GM18511 (cell line): ENCODE measurements at regions not wholly inside any gene's neighbourhood (a gene's known extent, or its start where the extent isn't known, plus 50 kb on each side); places are given as distances from the start of the nearest gene placed in this dataset.
"Not testable (repeated sequence)": the region's sequence is repeated elsewhere in the genome, so short reads cannot be mapped to it uniquely, and the experiment has no call there.

Experiments used
- ATAC-seq: cut with Tn5 transposase; IDR thresholded peaks from one replicate; pipeline ENCODE4 v1.9.1; 2021; ENCODE audit warnings: mild to moderate bottlenecking, moderate library complexity; ENCODE audit not compliant: unreplicated experiment

DNA sequence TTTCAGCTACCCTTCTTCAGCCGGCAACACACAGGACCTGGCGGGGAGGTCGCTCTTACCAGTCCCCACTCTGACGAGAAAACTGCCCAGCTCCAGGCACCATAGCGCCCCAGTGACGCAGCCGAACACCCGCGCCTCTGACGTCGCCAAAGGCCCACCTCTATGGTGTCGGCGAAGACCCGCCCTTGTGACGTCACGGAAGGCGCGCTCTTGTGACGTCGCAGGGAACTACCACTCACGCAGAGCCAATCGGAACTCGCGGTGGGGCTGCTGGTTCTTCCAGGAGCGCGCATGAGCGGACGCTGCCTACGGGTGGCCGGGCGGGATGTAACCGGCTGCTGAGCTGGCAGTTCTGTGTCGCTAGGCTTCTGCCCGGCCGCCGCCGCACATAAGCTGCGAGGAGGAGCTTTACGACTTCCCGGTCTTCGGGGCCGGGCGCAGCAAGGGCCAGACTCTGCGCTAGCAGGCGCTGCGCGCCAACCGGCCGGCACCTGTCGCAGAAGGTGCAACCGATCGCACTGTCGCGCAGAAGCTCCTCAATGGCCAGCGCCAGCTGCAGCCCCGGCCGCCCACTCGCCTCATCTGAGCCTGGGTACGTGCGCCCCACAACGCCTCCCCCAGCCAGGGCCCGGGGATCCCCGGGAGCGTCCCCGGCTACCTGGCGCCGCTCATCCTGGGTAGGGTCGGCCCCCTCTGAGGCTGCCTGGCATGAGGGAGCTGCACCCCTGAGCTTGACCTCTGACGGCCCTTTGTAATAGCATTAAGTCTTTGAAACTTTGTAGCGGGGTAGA, 121.3 kb upstream of the FBXO28 start:
- peak; percentile 100 for ATAC-seq

DNA sequence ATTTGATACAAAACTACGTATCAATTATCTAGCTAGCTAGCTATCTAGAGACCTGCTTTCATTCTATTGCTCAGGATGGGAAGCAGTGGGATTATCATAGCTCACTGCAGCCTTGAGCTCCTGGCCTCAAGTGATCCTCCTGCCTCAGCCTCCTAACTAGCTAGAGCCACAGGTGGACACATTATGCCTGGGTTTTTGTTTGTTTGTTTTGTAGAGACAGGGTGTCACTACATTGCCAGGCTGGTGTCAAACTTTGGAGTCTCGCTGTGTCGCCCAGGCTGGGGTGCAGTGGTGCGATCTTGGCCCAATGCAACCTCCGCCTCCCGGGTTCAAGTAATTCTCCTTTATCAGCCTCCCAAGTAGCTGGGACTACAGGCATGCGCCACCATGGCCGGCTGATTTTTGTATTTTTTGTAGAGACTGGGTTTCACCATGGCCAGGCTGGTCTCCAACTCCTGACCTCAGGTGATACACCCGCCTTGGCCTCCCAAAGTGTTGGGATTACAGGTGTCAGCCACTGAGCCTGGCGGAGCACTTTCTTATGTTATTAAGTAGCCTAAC, 122.5 kb upstream of the FBXO28 start:
- not testable (repeated sequence) for ATAC-seq

GRCh38 chr1:223961985-223962384, 116.2 kb upstream of the TP53BP2 start:
- not testable (repeated sequence) for ATAC-seq

DNA sequence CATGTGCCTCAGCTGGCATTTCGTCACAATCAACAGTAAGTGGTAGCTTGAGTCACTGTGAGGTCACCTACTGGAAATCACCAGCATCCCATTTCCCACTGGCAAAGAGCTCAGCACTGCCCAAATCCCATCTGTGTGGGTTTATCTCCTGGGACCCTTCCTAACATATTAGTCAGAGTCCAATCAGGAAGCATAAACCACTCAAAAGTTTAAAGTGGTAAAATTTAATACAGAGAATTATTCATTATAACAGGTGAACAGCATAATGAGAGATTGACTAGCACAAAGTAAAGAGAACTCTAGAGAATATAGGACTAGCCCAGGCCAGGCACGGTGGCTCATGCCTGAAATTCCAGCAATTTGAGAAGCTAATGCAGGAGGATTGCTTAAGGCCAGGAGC, 107.1 kb upstream of the TP53BP2 start:
- ATAC-seq = not testable (repeated sequence)

GRCh38 chr1:223951551-223951950, 105.8 kb upstream of the TP53BP2 start:
- ATAC-seq = not testable (repeated sequence)

DNA sequence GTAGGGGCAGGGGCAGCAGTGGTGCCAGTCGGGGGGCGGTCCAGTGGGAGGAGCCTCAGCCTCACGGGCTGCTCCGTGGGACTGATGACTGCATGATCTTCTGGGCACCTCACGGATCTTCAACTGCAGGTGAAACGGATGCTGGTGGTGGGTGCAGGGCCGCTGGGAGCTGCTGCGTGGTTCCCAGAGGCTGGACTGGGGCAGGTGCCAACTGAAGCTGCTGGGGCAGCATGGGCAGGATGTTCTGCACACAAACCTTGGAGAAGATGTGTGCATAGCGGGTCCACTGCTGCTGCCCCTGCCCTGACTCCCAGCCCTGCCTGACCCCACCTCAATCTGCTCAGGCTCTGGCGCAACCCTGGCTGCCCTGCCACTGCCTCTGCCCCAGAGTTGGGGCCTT, 104.2 kb upstream of the TP53BP2 start:
- not testable (repeated sequence) for ATAC-seq

GRCh38 chr1:223948041-223948440, 102.3 kb upstream of the TP53BP2 start:
- ATAC-seq = not testable (repeated sequence)

- not testable (repeated sequence) for ATAC-seq
Measured at GRCh38 chr1:223936592-223936991, 90.8 kb upstream of the TP53BP2 start.

DNA sequence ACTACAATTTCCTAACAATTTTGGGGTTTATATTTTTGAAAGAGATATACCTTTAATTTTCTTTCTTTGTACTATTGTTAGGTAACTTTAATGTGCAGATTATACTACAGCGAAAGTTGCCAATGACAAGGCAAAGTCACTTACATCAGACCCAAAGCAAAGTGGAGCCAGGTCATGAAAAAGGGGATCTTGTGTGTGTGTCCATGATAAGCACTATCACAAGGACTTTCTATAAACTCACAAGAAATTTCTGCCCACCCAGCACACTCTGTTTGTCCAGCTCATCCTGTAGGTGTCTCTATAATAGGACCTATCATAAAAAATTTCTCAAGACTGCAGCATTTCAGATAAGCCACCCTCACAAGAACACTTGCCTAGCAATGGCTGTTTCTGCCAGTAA, 85.7 kb upstream of the TP53BP2 start:
- not testable (repeated sequence) for ATAC-seq

DNA sequence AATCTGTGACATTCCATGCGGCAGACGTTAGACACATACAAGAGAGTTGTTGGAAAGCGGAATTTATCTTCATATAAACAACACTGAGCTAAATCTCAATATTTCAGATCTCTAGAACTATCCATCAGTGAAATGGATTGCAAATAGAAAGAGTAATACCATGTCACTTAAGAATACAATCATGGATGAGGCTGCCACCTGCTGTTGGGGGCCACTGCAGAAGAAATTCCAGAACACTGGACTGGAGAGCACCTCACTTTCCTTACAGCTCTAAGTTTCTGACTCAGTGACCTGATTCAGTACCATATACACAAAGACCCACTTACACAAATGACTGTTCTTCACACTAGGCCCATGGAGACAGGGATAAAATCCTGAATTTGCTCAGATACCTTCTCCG, 75.1 kb upstream of the TP53BP2 start:
- not testable (repeated sequence) for ATAC-seq

DNA sequence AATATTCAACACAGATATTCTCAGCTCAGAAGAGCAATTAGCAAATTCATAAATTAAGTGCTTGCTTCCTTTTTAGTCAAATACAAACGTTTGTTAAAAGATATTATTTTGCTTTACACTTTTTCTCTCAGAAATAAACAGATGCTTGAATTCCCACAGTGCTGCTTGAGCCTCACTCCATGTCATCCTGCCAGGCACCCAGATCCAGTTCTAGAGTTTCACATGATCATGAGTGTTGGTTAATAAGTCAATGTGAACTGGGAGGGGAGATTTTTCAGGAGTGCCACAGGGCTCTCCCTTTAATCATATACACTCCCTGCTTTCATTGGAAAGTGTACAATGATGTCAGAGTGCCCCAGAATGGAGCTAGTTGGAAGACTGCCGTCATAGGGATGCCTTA, 69.7 kb upstream of the TP53BP2 start:
- not testable (repeated sequence) for ATAC-seq

- ATAC-seq = not testable (repeated sequence)
Measured at GRCh38 chr1:223913715-223914114, 68.0 kb upstream of the TP53BP2 start.

- ATAC-seq = not testable (repeated sequence)
Measured at GRCh38 chr1:223907943-223908587, 62.3 kb upstream of the TP53BP2 start.

DNA sequence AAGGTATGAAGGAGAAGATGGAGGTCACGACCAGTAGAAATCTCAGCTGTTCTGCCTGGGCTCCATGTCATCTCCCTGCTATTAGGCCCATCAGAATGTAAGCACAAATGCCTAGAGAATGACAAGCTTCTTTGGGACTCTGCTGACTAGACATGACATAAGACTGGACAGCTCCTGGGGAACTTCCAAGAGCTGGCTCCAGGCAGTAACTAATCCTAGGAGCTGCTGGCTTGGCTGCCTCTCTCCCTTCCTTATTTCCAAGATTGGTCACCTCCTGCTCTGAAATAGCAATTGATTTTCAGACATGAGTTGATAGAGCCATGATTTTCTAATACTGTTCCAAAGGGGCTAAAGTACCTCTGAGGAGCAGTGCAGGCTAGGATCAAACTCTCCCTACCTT, 57.5 kb upstream of the TP53BP2 start:
- ATAC-seq = not testable (repeated sequence)

- ATAC-seq = not testable (repeated sequence)
Measured at GRCh38 chr1:223899775-223900174, 54.0 kb upstream of the TP53BP2 start.

DNA sequence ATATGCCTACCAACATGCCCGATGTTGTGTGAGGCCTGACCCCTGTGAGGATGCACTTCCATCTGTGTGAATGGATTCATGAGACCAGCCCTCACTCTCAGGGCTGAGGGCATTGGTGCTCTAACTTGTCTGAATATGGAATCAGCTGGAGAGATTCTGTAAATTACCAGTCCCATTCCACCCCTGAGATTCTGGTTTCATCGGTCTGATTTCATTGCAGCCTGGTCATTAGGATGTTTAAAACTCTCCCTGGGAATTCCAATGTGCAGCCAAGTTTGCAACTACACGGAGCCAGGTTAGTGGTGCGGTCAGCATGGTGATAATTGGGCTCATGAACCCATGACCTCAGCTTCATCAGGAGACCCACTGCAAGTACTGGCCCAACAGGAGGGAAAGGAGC, 51.4 kb upstream of the TP53BP2 start:
- ATAC-seq = not testable (repeated sequence)

DNA sequence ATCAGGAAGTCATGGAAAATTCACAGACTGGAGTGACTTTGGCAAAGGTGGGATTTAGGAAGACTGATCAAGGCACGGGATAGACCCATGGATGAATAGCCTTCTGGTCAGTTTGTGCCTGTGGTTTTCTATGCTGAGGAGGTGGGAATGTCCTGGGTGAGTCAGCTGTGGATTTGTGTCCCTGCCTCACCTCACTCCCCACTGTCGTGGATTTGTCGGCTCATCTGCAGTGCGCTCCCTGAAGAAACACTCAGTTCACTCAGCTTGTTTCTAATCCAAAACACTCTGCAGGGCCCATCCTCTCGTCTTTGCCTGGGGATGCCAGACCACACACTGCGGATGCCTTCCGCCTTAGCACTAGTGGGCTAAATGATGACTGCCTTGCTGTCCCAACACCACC, 50.2 kb upstream of the TP53BP2 start:
- ATAC-seq = not testable (repeated sequence)
